ENCODE measurements at regions not wholly inside any gene's neighbourhood (a gene's known extent, or its start where the extent isn't known, plus 50 kb on each side); places are given as distances from the start of the nearest gene placed in this dataset.

DNA sequence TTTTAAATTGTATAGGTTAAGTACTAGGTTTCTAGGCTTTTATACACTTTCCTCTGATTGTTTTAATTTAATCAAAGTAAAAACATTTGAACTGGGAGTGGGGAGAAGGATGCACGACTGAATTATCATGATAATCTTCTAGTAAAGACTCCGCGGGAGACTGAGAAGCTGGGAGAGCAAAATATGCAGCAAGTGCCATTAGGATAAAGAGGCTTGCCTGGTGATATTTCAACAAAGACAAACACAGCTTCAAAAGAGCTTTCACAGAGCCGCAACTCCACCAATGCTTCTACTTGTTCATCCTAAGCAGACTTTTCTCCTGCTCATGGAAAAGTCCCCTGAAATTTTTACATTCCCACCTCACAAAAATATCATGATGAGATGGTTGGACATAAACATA is 239.0 kb upstream of the PTBP2 start (continued):
- TF ChIP-seq CTBP2 (IDR thresholded peaks at IDR 0.05; ENCODE audit: borderline replicate concordance, insufficient read depth, insufficient read length, low read length) = no peak

All from H1 (cell line).